ENCODE measurements at regions not wholly inside any gene's neighbourhood (a gene's known extent, or its start where the extent isn't known, plus 50 kb on each side); places are given as distances from the start of the nearest gene placed in this dataset.
"Not testable (repeated sequence)": the region's sequence is repeated elsewhere in the genome, so short reads cannot be mapped to it uniquely, and the experiment has no call there.

- TF ChIP-seq CTCF (IDR thresholded peaks at IDR 0.05; ENCODE audit: insufficient read depth, low read length) (no peak), SPI1 (IDR thresholded peaks at IDR 0.05; ENCODE audit: borderline replicate concordance, low read depth) (no peak), POLR2AphosphoS5 (IDR thresholded peaks at IDR 0.05; ENCODE audit: low read depth) (no peak), REST (IDR thresholded peaks at IDR 0.05; ENCODE audit: insufficient replicate concordance, low read depth) (no peak), GABPA (IDR thresholded peaks at IDR 0.05; ENCODE audit: low read depth) (no peak)
- no peak overlapping the region for H3K4me3 ChIP-seq (replicated peaks; ENCODE audit: insufficient read depth, low read length)
- DNase-seq (ENCODE audit: low read depth in 1 of 2, low spot score in 1 of 2): no peak
- no peak overlapping the region for H3K27ac ChIP-seq (replicated peaks)
- no peaks in the 10 kb centered on the region for H3K27me3 ChIP-seq (ENCODE audit: insufficient read depth, poor library complexity, severe bottlenecking)
Observed at GRCh38 chr7:110548372-110548771, 542.6 kb upstream of the LRRN3 start.

- no peak overlapping the region for H3K27ac ChIP-seq (replicated peaks)
Observed at GRCh38 chr7:110557136-110557535, 533.8 kb upstream of the LRRN3 start.

GRCh38 chr7:110563286-110563685 lies 527.6 kb upstream of the LRRN3 start:
- H3K4me3 ChIP-seq (replicated peaks; ENCODE audit: insufficient read depth, low read length); H3K27ac ChIP-seq (replicated peaks); H3K27me3 ChIP-seq (ENCODE audit: insufficient read depth, poor library complexity, severe bottlenecking); DNase-seq (ENCODE audit: low read depth in 1 of 2, low spot score in 1 of 2): not testable (repeated sequence)

More at GRCh38 chr7:110557136-110557535, 533.8 kb upstream of the LRRN3 start:
- Histone ChIP-seq H3K4me3 (replicated peaks; ENCODE audit: insufficient read depth, low read length) (no peak overlapping the region), H3K27me3 (ENCODE audit: insufficient read depth, poor library complexity, severe bottlenecking) (no peaks in the 10 kb centered on the region)
- DNase-seq (ENCODE audit: low read depth in 1 of 2, low spot score in 1 of 2): no peak
- TF ChIP-seq CTCF (IDR thresholded peaks at IDR 0.05; ENCODE audit: insufficient read depth, low read length): no peak
- no peak for TF ChIP-seq POLR2AphosphoS5 (IDR thresholded peaks at IDR 0.05; ENCODE audit: low read depth)
- TF ChIP-seq GABPA (IDR thresholded peaks at IDR 0.05; ENCODE audit: low read depth): no peak
- TF ChIP-seq REST (IDR thresholded peaks at IDR 0.05; ENCODE audit: insufficient replicate concordance, low read depth): no peak
- TF ChIP-seq SPI1 (IDR thresholded peaks at IDR 0.05; ENCODE audit: borderline replicate concordance, low read depth): no peak

GRCh38 chr7:110564246-110564645 lies 526.7 kb upstream of the LRRN3 start:
- DNase-seq (ENCODE audit: low read depth in 1 of 2, low spot score in 1 of 2): no peak
- H3K4me3 ChIP-seq (replicated peaks; ENCODE audit: insufficient read depth, low read length): no peak overlapping the region
- TF ChIP-seq CTCF (IDR thresholded peaks at IDR 0.05; ENCODE audit: insufficient read depth, low read length) (no peak), SPI1 (IDR thresholded peaks at IDR 0.05; ENCODE audit: borderline replicate concordance, low read depth) (no peak), POLR2AphosphoS5 (IDR thresholded peaks at IDR 0.05; ENCODE audit: low read depth) (no peak), GABPA (IDR thresholded peaks at IDR 0.05; ENCODE audit: low read depth) (no peak), REST (IDR thresholded peaks at IDR 0.05; ENCODE audit: insufficient replicate concordance, low read depth) (no peak)
- H3K27me3 ChIP-seq (ENCODE audit: insufficient read depth, poor library complexity, severe bottlenecking): no peaks in the 10 kb centered on the region
- H3K27ac ChIP-seq (replicated peaks): no peak overlapping the region

Measured in HL-60 (cell line).